HG03558 (cell line): ENCODE measurements at regions not wholly inside any gene's neighbourhood (a gene's known extent, or its start where the extent isn't known, plus 50 kb on each side); places are given as distances from the start of the nearest gene placed in this dataset.
"Not testable (repeated sequence)": the region's sequence is repeated elsewhere in the genome, so short reads cannot be mapped to it uniquely, and the experiment has no call there.

Source experiments
- ATAC-seq: cut with Tn5 transposase; IDR thresholded peaks from one replicate; pipeline ENCODE4 v1.9.1; 2021; ENCODE audit warnings: moderate number of reproducible peaks; ENCODE audit not compliant: unreplicated experiment; ENCODE audit errors: extremely low read depth

- ATAC-seq = no peak
These were observed 86.8 kb upstream of the CCDC71L start for GRCh38 chr7:106747804-106748203.

GRCh38 chr7:106749165-106749564 lies 88.2 kb upstream of the CCDC71L start:
- ATAC-seq = no peak

GRCh38 chr7:106750773-106751172 lies 89.8 kb upstream of the CCDC71L start:
- no peak for ATAC-seq

- no peak for ATAC-seq
These were observed 91.4 kb upstream of the CCDC71L start for GRCh38 chr7:106752367-106752766.

- not testable (repeated sequence) for ATAC-seq
These were observed 94.1 kb upstream of the CCDC71L start for GRCh38 chr7:106755024-106755423.

- no peak for ATAC-seq
These were observed 94.7 kb upstream of the CCDC71L start for GRCh38 chr7:106755641-106756040.

GRCh38 chr7:106756071-106756470 lies 95.1 kb upstream of the CCDC71L start:
- ATAC-seq = no peak

- ATAC-seq = no peak
These were observed 95.9 kb upstream of the CCDC71L start for GRCh38 chr7:106756884-106757283.

GRCh38 chr7:106757846-106758245 lies 96.9 kb upstream of the CCDC71L start:
- no peak for ATAC-seq

- ATAC-seq = not testable (repeated sequence)
These were observed 101.9 kb upstream of the CCDC71L start for GRCh38 chr7:106762845-106763244.

GRCh38 chr7:106763717-106764116 lies 101.4 kb upstream of the PIK3CG start:
- no peak for ATAC-seq

- no peak for ATAC-seq
These were observed 99.2 kb upstream of the PIK3CG start for GRCh38 chr7:106765727-106766355.

- no peak for ATAC-seq
These were observed 98.5 kb upstream of the PIK3CG start for GRCh38 chr7:106766551-106766950.

GRCh38 chr7:106767078-106767477 lies 98.0 kb upstream of the PIK3CG start:
- ATAC-seq = no peak

- peak; percentile 40 for ATAC-seq
These were observed 97.4 kb upstream of the PIK3CG start for GRCh38 chr7:106767498-106768323.

- ATAC-seq = peak; percentile 57
These were observed 96.7 kb upstream of the PIK3CG start for GRCh38 chr7:106768324-106768751.

GRCh38 chr7:106770191-106770590 lies 94.9 kb upstream of the PIK3CG start:
- ATAC-seq = no peak

- no peak for ATAC-seq
These were observed 92.4 kb upstream of the PIK3CG start for GRCh38 chr7:106772655-106773108.

- no peak for ATAC-seq
These were observed 91.9 kb upstream of the PIK3CG start for GRCh38 chr7:106773228-106773627.

GRCh38 chr7:106773721-106774120 lies 91.4 kb upstream of the PIK3CG start:
- ATAC-seq = no peak

GRCh38 chr7:106774213-106774767 lies 90.8 kb upstream of the PIK3CG start:
- no peak for ATAC-seq
